Skeletal muscle cell (primary cell): ENCODE measurements at regions not wholly inside any gene's neighbourhood (a gene's known extent, or its start where the extent isn't known, plus 50 kb on each side); places are given as distances from the start of the nearest gene placed in this dataset.
"Not testable (repeated sequence)": the region's sequence is repeated elsewhere in the genome, so short reads cannot be mapped to it uniquely, and the experiment has no call there.

Experiments used
- DNase-seq: peaks from one replicate; pipeline ENCODE4 v3.0.0-alpha.2; 2010; ENCODE audit warnings: low read depth
- H3K4me3 ChIP-seq: 2 replicates; pipeline ENCODE4 v1.5.1; 2011; ENCODE audit warnings: low read depth, mild to moderate bottlenecking, control low read depth, low read length, moderate library complexity

DNA sequence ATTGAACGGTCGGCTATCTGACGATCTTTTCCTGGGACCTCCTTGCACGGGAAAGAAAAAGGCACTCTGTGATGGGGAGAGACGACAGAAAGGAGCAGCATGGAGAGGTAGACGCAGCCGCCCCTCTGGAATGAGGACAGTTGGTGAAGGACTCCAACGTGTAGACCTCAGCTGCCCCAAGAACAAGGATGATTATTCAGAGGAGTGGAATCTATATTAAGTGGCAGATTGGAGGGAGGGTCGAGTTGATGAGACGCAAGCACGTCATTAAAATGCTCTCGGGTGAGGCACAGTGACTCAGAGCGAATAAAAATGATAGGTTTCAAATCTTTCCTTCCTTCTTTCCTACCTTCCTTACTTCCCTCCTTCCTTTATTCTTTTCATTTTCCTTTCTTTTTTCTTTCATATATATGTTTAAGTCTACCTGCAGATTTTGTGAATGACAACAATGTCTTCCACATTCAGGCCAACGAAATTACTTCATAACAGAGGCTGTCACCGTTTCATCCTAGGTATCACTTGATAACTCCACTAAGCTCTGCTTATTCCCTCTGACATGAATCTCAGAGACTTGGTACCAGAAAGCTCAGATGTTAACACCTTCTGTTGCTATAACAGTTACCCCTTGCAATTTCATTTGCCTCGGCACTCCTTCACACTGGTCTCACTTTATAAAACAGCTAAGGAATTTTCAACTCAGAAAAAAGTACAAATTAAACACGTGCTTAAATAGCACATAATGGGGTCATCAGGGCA lies 110.0 kb upstream of the PPARGC1A start:
- H3K4me3 ChIP-seq = no peak overlapping the region
- no peak for DNase-seq

DNA sequence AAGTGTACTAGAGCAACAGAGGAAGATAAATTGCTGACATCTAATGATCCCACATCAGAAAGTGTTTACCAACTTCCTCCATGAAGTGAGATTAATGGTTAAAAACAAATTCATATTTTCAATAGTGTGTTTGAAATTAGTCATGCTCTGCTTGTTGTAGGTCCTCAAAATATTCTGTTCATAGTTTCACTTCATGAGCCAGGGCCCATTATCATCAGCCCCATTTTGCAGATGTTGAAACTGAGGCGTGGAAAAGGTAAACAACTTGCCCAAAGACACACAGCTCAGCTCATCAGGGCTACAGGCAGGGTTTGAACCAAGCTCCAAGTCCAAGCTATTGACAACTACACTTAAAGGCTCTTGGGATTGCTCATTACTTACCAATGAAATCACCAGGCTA lies 103.5 kb upstream of the PPARGC1A start:
- no peak for DNase-seq
- no peak overlapping the region for H3K4me3 ChIP-seq

GRCh38 chr4:23991444-23991843 lies 101.6 kb upstream of the PPARGC1A start:
- DNase-seq = no peak
- no peak overlapping the region for H3K4me3 ChIP-seq

DNA sequence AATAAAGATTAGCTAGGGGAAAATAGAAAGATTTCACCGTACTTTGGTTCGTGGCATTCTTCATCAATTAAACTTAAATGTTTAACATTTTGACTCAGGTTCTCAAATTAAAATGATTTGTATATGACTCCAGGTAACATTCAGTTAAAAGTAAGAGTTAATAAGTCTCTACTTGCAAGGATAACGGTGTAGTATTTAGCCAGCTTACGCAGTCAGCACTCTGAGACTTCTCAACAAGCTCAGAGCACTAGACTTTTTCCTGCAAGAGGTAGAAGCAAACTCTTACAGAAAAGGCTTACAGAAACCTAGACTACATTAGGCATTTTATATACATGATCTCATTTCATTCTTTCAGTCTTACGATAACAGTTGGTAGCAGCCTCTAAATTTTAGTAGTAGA lies 96.4 kb upstream of the PPARGC1A start:
- DNase-seq = no peak

GRCh38 chr4:23981328-23981727 lies 91.5 kb upstream of the PPARGC1A start:
- H3K4me3 ChIP-seq = no peak overlapping the region
- DNase-seq = no peak

More for the DNA sequence above, 96.4 kb upstream of the PPARGC1A start:
- no peak overlapping the region for H3K4me3 ChIP-seq

DNA sequence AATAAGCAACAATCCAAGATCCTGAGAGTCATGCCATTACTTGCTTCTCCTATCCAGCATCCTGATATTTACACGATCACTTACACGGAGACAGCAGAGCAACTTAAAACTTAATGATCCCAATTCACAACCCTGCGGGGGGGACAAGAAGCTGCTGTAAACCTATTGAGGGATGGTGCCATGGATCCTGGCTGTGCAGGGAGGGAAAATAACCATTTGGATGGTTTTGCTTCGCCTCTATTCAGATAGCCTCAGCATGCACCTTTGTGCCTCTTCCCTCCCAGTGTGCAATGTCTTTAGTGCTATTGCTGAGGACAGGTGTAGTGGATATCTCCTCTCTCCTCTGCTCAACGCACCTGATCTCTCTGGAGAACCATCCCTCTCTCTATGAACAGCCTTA lies 89.7 kb upstream of the PPARGC1A start:
- DNase-seq = no peak

GRCh38 chr4:23978002-23978401 lies 88.2 kb upstream of the PPARGC1A start:
- DNase-seq = no peak
- H3K4me3 ChIP-seq = no peak overlapping the region

More for the DNA sequence above, 89.7 kb upstream of the PPARGC1A start:
- H3K4me3 ChIP-seq = no peak overlapping the region

DNA sequence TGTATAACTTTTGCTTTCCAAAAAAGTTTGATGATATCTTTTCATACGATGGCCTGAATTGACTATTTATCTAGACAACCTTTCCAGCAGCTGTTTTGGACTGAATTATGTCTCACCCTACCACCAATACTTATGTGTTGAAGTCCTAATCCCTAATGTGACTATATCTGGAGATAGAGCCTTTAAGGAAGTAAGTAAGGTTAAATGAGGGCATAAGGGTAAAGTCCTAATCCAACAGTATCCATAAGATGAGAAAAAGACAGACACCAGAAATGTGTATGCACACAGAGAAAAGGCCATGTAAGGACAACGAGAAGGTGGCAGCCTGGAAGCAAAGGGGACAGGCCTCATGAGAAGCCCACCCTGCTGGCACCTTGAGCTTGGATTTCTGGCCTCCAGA lies 86.6 kb upstream of the PPARGC1A start:
- no peak overlapping the region for H3K4me3 ChIP-seq
- no peak for DNase-seq

- no peak for DNase-seq
- no peak overlapping the region for H3K4me3 ChIP-seq
Observed at GRCh38 chr4:23973308-23973855, 83.5 kb upstream of the PPARGC1A start.

GRCh38 chr4:23972805-23973204 lies 83.0 kb upstream of the PPARGC1A start:
- no peak for DNase-seq
- no peak overlapping the region for H3K4me3 ChIP-seq

DNA sequence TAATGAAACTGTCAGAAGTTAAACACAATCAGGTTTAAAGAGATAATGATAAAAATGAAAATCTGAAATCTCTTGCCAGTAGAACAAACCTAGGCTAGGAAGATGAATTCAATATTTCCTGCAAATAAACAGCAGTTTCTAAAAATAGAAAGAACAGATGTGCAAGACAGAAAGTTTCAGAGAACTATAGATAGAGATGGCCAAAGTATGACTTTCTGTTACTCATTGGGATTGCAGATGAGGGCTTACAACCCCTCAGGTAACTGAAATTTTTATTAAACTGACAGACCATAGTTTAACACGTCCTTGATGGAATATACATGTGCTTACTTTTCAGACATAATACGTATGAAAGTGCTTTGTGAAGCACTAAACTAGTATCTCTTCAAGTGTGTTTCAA lies 82.3 kb upstream of the PPARGC1A start:
- H3K4me3 ChIP-seq = no peak overlapping the region
- DNase-seq = no peak

DNA sequence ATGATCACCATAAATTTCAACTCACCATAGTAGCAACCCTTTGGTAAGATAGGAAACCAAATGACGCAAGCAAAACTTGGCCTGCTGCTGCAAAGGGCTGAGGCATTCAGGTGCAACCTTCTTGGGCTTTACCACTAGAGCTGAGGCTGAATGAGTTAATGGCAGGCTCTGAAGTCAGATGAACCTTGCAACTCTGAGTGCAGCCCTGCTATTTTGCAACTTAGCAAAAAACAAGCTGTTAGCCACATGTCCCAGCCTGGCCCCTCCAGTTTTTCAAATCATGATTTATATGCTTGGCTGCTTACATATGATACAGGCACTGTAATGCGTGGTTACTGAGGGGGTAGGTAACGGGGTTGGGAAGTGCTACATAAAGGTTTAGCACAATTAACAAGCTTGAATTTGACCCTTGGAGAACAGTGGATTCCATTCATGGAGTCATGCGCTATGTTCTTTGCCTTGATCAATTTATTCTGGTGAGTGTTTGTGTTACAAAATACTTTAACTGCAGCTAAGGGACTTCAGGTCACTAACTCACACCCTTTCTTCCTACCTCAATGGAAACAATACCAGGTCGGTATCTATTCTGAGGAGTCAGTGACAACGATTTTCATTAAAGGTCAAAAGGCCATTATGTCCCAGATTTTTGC lies 80.5 kb upstream of the PPARGC1A start:
- H3K4me3 ChIP-seq = no peak overlapping the region
- DNase-seq = peak; percentile 52

- DNase-seq = no peak
- H3K4me3 ChIP-seq = no peak overlapping the region
Observed at GRCh38 chr4:23969635-23970145, 79.8 kb upstream of the PPARGC1A start.

- DNase-seq = no peak
- H3K4me3 ChIP-seq = no peak overlapping the region
Observed at GRCh38 chr4:23967281-23967680, 77.4 kb upstream of the PPARGC1A start.

DNA sequence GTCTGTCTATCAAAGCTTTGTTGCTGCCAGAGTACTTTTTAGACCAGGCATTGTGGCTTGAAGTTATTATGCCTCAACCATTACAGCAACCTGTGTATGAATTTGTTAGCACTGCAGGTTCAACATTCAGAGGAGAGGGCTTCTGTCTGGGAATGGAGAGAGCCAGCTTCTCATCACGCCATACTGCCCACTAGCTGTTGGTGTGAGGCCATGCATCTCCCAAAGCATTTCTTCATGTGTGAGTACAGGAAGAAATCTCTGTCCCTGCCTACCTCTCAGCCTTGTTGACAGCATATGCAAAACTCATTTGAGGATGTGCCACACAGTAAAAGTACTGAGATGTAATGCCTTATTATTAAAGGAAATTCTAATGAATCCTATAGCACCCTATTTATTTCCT lies 76.9 kb upstream of the PPARGC1A start:
- H3K4me3 ChIP-seq = no peak overlapping the region
- DNase-seq = no peak

GRCh38 chr4:23962462-23962861 lies 72.6 kb upstream of the PPARGC1A start:
- no peak for DNase-seq
- no peak overlapping the region for H3K4me3 ChIP-seq

GRCh38 chr4:23961395-23961794 lies 71.5 kb upstream of the PPARGC1A start:
- H3K4me3 ChIP-seq, DNase-seq: not testable (repeated sequence)

- DNase-seq = no peak
- H3K4me3 ChIP-seq = no peak overlapping the region
Observed at GRCh38 chr4:23959396-23960148, 69.7 kb upstream of the PPARGC1A start.

GRCh38 chr4:23958749-23959148 lies 68.9 kb upstream of the PPARGC1A start:
- H3K4me3 ChIP-seq = no peak overlapping the region
- DNase-seq = no peak

DNA sequence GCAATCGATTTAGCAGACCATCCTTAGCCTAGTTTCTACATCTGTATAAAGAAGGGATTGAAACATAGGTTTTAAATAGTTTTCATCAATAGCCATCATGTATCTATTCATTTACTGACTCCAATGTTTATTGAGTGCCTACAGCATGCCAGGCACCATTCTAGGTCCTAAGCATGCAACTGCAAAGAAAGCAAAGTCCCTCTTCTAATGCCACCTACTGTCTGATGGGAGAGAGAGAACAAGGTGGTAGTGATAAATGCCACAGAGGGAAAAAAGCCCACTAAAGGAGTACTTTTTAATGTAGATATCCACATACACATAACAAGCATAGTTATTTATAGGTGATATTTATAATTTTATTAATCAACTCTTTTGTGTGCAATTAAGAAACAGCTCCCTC lies 67.6 kb upstream of the PPARGC1A start:
- no peak for DNase-seq
- no peak overlapping the region for H3K4me3 ChIP-seq
